Naive thymus-derived CD4-positive, alpha-beta T cell (primary cell): ENCODE measurements at regions not wholly inside any gene's neighbourhood (a gene's known extent, or its start where the extent isn't known, plus 50 kb on each side); places are given as distances from the start of the nearest gene placed in this dataset.
"Not testable (repeated sequence)": the region's sequence is repeated elsewhere in the genome, so short reads cannot be mapped to it uniquely, and the experiment has no call there.

Experiments
- ATAC-seq: fragments of 150-1000 bp; cut with Tn5 transposase; 2 replicates; pipeline ENCODE4 v1.10.0; 2021; ENCODE audit warnings: mild to moderate bottlenecking, moderate library complexity
- CTCF ChIA-PET: fragments of 350-600 bp; sonication (Branson Sonifier 250); formaldehyde crosslinking; loops from one replicate; lab custom pipeline; 2021; ENCODE audit warnings: antibody characterized with exemption; lab: Charles Lee
- POLR2A ChIA-PET: fragments of 350-600 bp; sonication (Branson Sonifier 250); formaldehyde crosslinking; loops from one replicate; lab custom pipeline; 2021; ENCODE audit warnings: antibody characterized with exemption, inconsistent platforms; lab: Charles Lee
- DNase-seq, 9 donors: peaks; one replicate each; pipeline versions ENCODE4 v3.0.0 to v3.0.0-alpha.2; 2020 to 2022; ENCODE audit warnings: mixed read lengths in 1 of 9
- H3K27ac ChIP-seq: one replicate; pipeline ENCODE4 v1.7.0; 2013; ENCODE audit warnings: mild to moderate bottlenecking, low read depth, low read length, moderate library complexity
- H3K27me3 ChIP-seq, 2 donors: one replicate each; pipeline ENCODE4 v1.7.0; 2013; ENCODE audit warnings: low read length in 2 of 2, mild to moderate bottlenecking in 2 of 2, moderate library complexity in 2 of 2; ENCODE audit not compliant: control insufficient read depth in 2 of 2, insufficient read depth in 2 of 2
- H3K36me3 ChIP-seq, 3 experiments: 1 replicate in 2 of 3; 2 replicates in 1 of 3; pipeline ENCODE4 v1.7.0; 2013; ENCODE audit warnings: low read length in 3 of 3, mild to moderate bottlenecking in 3 of 3, moderate library complexity in 1 of 3; ENCODE audit not compliant: insufficient read depth in 3 of 3, control insufficient read depth in 2 of 3
- H3K4me1 ChIP-seq, 2 donors: one replicate each; pipeline ENCODE4 v1.7.0; 2013; ENCODE audit warnings: low read length in 2 of 2, mild to moderate bottlenecking in 2 of 2, moderate library complexity in 1 of 2; ENCODE audit not compliant: control insufficient read depth in 2 of 2, insufficient read depth in 2 of 2
- H3K4me3 ChIP-seq: 2 replicates; pipeline ENCODE4 v1.7.0; 2013; ENCODE audit warnings: mild to moderate bottlenecking, low read length
- H3K9me3 ChIP-seq, 3 experiments: 1 replicate in 2 of 3; 2 replicates in 1 of 3; pipeline ENCODE4 v1.7.0; 2013; ENCODE audit warnings: low read length in 3 of 3; ENCODE audit not compliant: control insufficient read depth in 2 of 3
- H3K27ac Mint-ChIP-seq, 9 donors: one replicate each; pipeline ENCODE4 v1.8.0; 2020 to 2022; ENCODE audit warnings: mixed read lengths in 9 of 9, mild to moderate bottlenecking in 8 of 9, moderate library complexity in 5 of 9, inconsistent platforms in 2 of 9
- H3K27me3 Mint-ChIP-seq, 5 donors: one replicate each; pipeline ENCODE4 v1.8.0; 2021 to 2022; ENCODE audit warnings: mixed read lengths in 5 of 5, mild to moderate bottlenecking in 1 of 5
- H3K36me3 Mint-ChIP-seq, 5 donors: one replicate each; pipeline ENCODE4 v1.8.0; 2020 to 2022; ENCODE audit warnings: mixed read lengths in 5 of 5, mild to moderate bottlenecking in 3 of 5, inconsistent platforms in 1 of 5
- H3K4me1 Mint-ChIP-seq, 7 donors: one replicate each; pipeline ENCODE4 v1.8.0; 2020 to 2022; ENCODE audit warnings: mixed read lengths in 7 of 7, mild to moderate bottlenecking in 3 of 7, inconsistent platforms in 1 of 7
- H3K4me3 Mint-ChIP-seq, 10 donors: one replicate each; pipeline ENCODE4 v1.8.0; 2020 to 2022; ENCODE audit warnings: mild to moderate bottlenecking in 10 of 10, mixed read lengths in 10 of 10, moderate library complexity in 6 of 10, inconsistent platforms in 2 of 10
- H3K9me3 Mint-ChIP-seq, 11 donors: one replicate each; pipeline ENCODE4 v1.8.0; 2020 to 2022; ENCODE audit warnings: mixed read lengths in 11 of 11, mild to moderate bottlenecking in 4 of 11, inconsistent platforms in 1 of 11, moderate library complexity in 1 of 11
- intact Hi-C, 2 donors: fragments of 100-400 bp; cut with micrococcal nuclease; formaldehyde crosslinking; loops; one replicate each; pipeline ENCODE4 v1.15.1; 2023

DNA sequence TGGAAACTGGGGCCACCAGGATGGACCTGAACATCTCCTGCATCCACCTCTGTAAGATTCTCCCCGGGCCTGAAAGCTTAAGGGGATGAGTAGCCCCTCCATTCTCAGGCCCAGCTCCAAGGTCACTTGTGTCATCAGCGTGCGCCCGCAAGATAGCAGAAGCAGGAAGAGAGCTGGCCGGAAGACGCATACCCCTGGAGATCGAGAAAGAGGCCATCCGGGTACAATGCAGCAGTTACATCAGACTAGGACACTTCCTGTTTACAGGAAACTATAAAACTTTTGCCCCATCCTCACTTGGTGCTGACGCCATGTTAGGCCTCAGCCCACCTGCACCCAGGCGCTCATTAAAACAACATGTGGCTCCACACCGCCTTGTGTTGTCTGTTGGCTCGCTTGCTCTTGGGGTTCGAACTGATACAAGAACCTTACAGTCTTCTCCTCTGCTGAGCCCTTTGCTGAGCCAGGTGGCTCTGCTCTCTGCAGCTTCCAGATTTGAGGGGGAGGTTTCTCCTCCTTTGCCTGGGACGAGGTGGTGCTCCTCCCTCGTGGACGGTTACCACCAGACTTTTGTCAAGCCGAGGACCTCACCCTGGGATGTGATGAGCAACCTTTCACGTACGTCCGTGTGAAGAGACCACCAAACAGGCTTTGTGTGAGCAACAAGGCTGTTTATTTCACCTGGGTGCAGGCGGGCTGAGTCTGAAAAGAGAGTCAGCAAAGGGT, 277.5 kb upstream of the C1orf174 start:
- H3K27me3 ChIP-seq: no peaks in the 10 kb centered on the region
- no peak overlapping the region for H3K4me3 ChIP-seq
- DNase-seq (no peak), ATAC-seq (no peak)
- POLR2A ChIA-PET: no interaction called here
- peak overlapping the region in 3 of 9 donors; percentile 23 to 74 (median 51) for H3K27ac Mint-ChIP-seq
- H3K27me3 Mint-ChIP-seq: peaks cover 0 to 16% (median 7%) of the 10 kb centered on the region in 5 donors
- peaks cover 0 to 4% (median 0%) of the 10 kb centered on the region in 11 donors for H3K9me3 Mint-ChIP-seq
- peak overlapping the region in 2 of 10 donors; percentile 54 to 56 for H3K4me3 Mint-ChIP-seq
- intact Hi-C loops: no loop called here
- CTCF ChIA-PET: no interaction called here
- no peaks in the 10 kb centered on the region for H3K9me3 ChIP-seq
- H3K36me3 ChIP-seq: no peaks in the 10 kb centered on the region
- H3K4me1 ChIP-seq: no peaks in the 10 kb centered on the region
- H3K4me1 Mint-ChIP-seq: peaks cover 0 to 3% (median 0%) of the 10 kb centered on the region in 7 donors
- H3K27ac ChIP-seq: no peak overlapping the region
- H3K36me3 Mint-ChIP-seq: no peaks in the 10 kb centered on the region

DNA sequence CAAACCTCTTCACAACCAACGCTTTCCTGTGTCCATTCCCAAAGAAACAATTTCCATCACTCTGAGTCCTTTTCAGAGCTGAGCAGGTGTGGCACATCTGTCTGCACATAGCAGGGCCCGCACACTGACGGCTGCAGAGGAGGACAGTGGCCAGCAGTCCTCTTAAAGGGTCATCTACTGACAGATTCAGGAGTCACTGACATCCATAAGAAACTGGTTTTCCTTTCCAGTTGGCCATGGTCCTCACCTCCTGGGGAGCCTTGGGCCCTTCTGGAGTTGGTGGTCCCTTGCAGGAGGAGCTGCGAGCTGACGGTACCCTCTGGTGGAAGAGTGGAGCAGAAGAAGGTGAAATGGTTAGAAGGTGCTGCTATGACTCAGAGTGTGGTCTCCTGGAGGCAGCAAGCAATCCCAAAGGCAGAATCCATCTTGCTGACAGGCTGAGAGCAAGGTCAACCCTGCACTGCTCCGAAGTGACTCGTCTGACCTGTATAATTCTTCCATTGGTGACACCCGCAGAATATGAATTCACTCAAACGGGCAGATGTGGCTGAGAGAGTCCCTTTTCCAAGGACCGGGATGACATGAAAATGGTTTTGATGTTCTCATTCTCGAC, 278.5 kb upstream of the C1orf174 start:
- no peaks in the 10 kb centered on the region for H3K27me3 ChIP-seq
- no peak overlapping the region for H3K4me3 ChIP-seq
- H3K36me3 Mint-ChIP-seq: no peaks in the 10 kb centered on the region
- no peak for ATAC-seq
- H3K4me1 Mint-ChIP-seq: peaks cover 0 to 3% (median 0%) of the 10 kb centered on the region in 7 donors
- no peaks in the 10 kb centered on the region for H3K36me3 ChIP-seq
- CTCF ChIA-PET: no interaction called here
- no peak overlapping the region for H3K4me3 Mint-ChIP-seq
- POLR2A ChIA-PET: no interaction called here
- peaks cover 0 to 2% (median 0%) of the 10 kb centered on the region in 11 donors for H3K9me3 Mint-ChIP-seq
- intact Hi-C loops: no loop called here
- H3K27ac Mint-ChIP-seq: no peak overlapping the region
- no peak for DNase-seq
- no peaks in the 10 kb centered on the region for H3K4me1 ChIP-seq
- H3K27me3 Mint-ChIP-seq: peaks cover 0 to 11% (median 7%) of the 10 kb centered on the region in 5 donors
- H3K9me3 ChIP-seq: no peaks in the 10 kb centered on the region
- no peak overlapping the region for H3K27ac ChIP-seq

DNA sequence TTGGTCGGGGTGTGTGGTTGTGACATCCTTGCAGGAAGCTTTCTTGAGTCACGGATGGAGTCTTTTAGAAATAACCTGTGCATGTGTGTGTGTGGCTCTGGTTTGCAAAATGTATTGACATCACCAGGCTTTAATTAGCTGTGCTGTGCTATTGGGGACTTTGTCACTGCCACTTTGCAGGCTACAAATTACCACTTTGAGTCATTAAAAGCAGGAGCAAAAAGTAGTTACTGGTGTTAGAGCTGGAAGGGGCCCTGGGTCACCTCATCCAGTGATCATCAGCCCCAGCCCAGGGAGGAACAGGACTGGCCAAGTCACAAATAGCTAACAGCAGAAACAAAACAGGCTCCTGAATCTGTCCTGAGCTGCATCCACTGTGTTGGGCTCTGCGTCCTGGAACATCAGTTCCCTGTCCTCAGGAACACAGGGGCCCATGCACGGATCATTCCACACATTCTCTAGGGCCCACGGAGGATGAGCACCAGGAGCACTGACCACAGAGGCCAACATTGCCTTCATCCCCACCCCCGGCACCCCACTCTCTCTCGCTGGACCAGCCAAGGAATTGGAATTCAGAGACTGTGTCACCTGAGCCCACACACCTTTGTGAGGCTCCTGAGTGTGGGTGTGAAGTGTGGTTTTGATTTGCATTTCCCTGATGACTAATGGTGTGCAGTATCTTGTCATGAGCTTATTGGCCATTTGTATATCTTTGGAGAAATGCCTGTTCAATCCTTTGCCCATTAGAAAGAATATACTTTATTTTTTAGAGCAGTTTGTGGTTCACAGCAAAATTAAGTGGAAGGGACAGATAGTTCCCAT, 280.1 kb upstream of the C1orf174 start:
- Histone ChIP-seq H3K4me1 (no peaks in the 10 kb centered on the region), H3K27me3 (no peaks in the 10 kb centered on the region), H3K4me3 (no peak overlapping the region), H3K27ac (no peak overlapping the region), H3K9me3 (no peaks in the 10 kb centered on the region), H3K36me3 (no peaks in the 10 kb centered on the region)
- DNase-seq (no peak), ATAC-seq (no peak)
- no peaks in the 10 kb centered on the region for H3K9me3 Mint-ChIP-seq
- H3K36me3 Mint-ChIP-seq: no peaks in the 10 kb centered on the region
- peaks cover 0 to 7% (median 0%) of the 10 kb centered on the region in 5 donors for H3K27me3 Mint-ChIP-seq
- ChIA-PET POLR2A (no interaction called here), CTCF (no interaction called here)
- H3K4me3 Mint-ChIP-seq: no peak overlapping the region
- no peak overlapping the region for H3K27ac Mint-ChIP-seq
- intact Hi-C loops: no loop called here
- H3K4me1 Mint-ChIP-seq: peaks cover 0 to 3% (median 0%) of the 10 kb centered on the region in 7 donors

DNA sequence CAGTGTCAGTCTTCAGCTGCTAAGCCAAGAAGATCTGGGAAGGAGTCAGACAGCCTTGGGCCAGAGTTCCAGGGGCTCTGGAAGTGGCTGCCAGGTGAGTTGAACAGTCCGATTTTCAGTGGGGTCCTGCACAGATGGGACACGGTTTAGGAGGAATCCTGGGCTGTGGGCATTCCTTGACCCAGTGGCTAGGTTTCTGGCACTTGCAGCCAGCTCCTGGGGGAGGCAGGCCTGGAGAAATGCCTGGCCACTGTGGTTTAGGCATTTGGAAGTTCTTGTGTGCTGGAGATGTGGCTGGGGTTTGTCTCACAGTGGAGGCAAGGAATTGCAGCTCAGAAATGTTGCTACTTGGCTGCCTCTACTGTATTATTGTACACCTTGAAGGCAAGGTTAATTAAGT, 286.4 kb upstream of the C1orf174 start:
- H3K4me1 Mint-ChIP-seq, H3K36me3 ChIP-seq, CTCF ChIA-PET, H3K4me3 ChIP-seq, H3K9me3 Mint-ChIP-seq, POLR2A ChIA-PET, H3K27ac Mint-ChIP-seq, H3K4me3 Mint-ChIP-seq, H3K4me1 ChIP-seq, DNase-seq, intact Hi-C loops, ATAC-seq, H3K36me3 Mint-ChIP-seq, H3K27ac ChIP-seq, H3K27me3 ChIP-seq, H3K9me3 ChIP-seq, H3K27me3 Mint-ChIP-seq: not testable (repeated sequence)

DNA sequence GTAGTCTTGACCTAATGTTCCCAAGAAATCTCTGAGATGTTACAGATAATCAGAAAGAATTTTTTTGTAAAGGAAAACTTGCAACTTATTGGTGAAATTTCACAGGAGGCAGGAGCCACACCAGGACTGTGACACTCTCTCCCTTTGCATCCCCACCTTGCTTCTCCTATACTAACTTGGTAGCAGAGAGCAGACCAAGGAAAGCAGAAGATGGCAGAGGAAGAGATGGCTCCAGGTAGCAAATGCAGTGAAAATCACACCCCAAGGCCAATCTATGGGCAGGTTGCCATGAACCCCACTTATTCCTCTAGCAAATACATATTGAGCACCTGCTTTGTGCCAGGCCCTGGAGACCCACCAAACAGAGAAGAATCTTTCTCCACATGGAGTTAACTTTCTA, 303.4 kb upstream of the C1orf174 start:
- intact Hi-C loops: no loop called here
- ChIA-PET CTCF (no interaction called here), POLR2A (no interaction called here)
- Mint-ChIP-seq H3K9me3 (peaks cover 10 to 52% (median 25%) of the 10 kb centered on the region in 11 donors), H3K36me3 (peaks cover 0 to 8% (median 0%) of the 10 kb centered on the region in 5 donors), H3K4me3 (no peak overlapping the region), H3K4me1 (no peaks in the 10 kb centered on the region), H3K27me3 (peaks cover 3 to 29% (median 21%) of the 10 kb centered on the region in 5 donors), H3K27ac (no peak overlapping the region)
- DNase-seq (no peak), ATAC-seq (no peak)
- no peaks in the 10 kb centered on the region for H3K4me1 ChIP-seq
- no peak overlapping the region for H3K27ac ChIP-seq
- H3K9me3 ChIP-seq: peaks cover 0 to 4% (median 0%) of the 10 kb centered on the region in 3 experiments
- no peak overlapping the region for H3K4me3 ChIP-seq
- no peaks in the 10 kb centered on the region for H3K27me3 ChIP-seq
- no peaks in the 10 kb centered on the region for H3K36me3 ChIP-seq

DNA sequence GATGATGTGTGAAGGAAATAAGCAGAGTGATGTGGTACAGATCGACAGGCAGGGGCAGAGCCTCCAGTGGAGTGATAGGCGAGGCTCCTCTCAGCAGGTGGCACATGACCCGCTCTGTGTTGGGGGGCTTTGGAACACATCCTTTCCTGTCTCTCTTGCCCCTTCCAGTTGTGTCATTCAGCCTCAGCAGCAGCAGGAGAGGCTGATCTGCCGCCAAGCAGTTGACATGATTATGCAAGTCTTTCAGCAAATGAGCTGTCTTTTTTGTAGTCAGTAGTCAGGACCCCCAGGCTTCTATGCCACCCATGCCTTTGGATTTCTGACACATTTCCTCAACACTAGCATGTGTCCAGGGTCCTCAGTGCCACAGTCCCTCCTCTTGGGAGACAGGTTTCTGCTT, 307.1 kb upstream of the C1orf174 start:
- peaks cover 0 to 1% (median 0%) of the 10 kb centered on the region in 5 donors for H3K36me3 Mint-ChIP-seq
- H3K4me1 ChIP-seq: no peaks in the 10 kb centered on the region
- H3K9me3 Mint-ChIP-seq: peaks cover 7 to 45% (median 24%) of the 10 kb centered on the region in 11 donors
- peaks cover 0 to 28% (median 9%) of the 10 kb centered on the region in 5 donors for H3K27me3 Mint-ChIP-seq
- no peak for ATAC-seq
- peaks cover 0 to 4% (median 0%) of the 10 kb centered on the region in 3 experiments for H3K9me3 ChIP-seq
- H3K36me3 ChIP-seq: no peaks in the 10 kb centered on the region
- no peaks in the 10 kb centered on the region for H3K27me3 ChIP-seq
- H3K4me3 Mint-ChIP-seq: no peak overlapping the region
- CTCF ChIA-PET: no interaction called here
- POLR2A ChIA-PET: no interaction called here
- H3K4me3 ChIP-seq: no peak overlapping the region
- H3K27ac ChIP-seq: no peak overlapping the region
- no peak overlapping the region for H3K27ac Mint-ChIP-seq
- H3K4me1 Mint-ChIP-seq: no peaks in the 10 kb centered on the region
- DNase-seq: no peak
- intact Hi-C loops: no loop called here
